Left colon (tissue), 2 donors: ENCODE measurements at regions not wholly inside any gene's neighbourhood (a gene's known extent, or its start where the extent isn't known, plus 50 kb on each side); places are given as distances from the start of the nearest gene placed in this dataset.

ENCODE experiments used
- ATAC-seq: fragments of 200-7000 bp; cut with Tn5 transposase; one replicate; pipeline ENCODE4 v1.9.1; 2020; ENCODE audit warnings: mild to moderate bottlenecking, moderate library complexity
- DNase-seq, 2 donors: peaks; one replicate each; pipeline ENCODE4 v3.0.0-alpha.2; 2020
- intact Hi-C, 2 donors: fragments of 100-400 bp; cut with DNase I in 1 of 2; cut with micrococcal nuclease in 1 of 2; formaldehyde crosslinking; loops; one replicate each; pipeline versions ENCODE4 v1.11.2 to v1.14.0; 2022; cut with DNase I, micrococcal nuclease
- donor health status: DM: no; HTN: no; CAD: no.
- donor health status: DM: yes; HTN: yes; CAD: no.

DNA sequence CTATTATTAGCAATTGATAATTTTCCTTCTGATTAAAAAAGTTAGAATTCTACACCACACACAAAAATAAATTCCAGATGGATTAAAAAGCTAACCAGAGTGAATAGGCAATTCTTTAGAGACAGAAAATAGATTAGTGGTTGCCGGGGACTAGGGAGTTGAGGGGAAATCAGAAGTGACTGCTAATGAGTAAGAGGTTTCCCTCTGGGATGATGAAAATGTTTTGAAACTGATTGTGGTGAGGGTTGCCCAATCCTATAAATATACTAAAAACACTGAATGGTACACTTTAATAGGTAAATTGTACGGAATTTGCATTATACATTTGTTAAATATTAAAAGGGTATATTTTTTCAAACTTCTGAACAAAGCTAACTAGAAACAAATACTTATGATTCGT lies 214.9 kb downstream of the GPAM start:
- ATAC-seq, result no peak
- intact Hi-C loops, result no loop called here
- DNase-seq, result no peak

DNA sequence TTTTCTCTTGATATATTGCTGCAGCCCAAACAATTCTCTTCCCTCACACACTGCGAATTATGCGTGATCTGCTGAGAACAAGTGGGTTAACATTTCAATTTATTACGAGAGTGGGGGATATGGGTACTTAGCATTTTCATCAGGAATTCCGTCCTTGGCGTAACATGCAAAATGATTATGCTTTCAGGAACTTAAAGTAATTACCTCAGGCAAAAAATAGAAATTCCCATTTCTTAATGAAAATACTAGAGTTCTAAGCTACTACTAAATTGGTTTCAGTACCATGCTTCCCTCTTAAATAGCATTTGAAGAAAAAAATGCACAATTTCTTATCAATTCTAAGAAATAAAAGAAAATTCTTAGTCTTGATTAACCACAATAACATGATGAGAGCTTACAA lies 213.5 kb downstream of the GPAM start:
- ATAC-seq, result no peak
- intact Hi-C loops, result no loop called here
- DNase-seq, result no peak

DNA sequence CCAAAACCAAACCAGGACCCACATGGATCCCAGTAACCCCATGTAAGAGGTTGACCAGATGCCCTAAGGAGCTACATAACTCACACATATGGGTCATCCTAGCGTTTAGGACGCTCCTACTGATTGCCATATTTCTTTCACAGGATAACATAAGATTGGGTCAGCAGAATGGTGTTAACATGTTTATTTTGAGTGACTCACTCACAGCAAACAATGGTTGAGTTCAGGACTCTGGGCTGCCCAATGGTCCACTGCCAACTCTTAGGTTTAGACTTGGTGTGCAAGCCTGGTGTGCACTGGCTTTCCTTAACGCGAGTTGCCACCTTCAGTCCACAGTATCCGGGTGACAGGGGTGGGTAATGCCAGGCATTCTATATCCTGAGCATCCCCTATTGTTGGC lies 211.5 kb downstream of the GPAM start:
- ATAC-seq, result no peak
- intact Hi-C loops, result no loop called here
- no peak for DNase-seq

DNA sequence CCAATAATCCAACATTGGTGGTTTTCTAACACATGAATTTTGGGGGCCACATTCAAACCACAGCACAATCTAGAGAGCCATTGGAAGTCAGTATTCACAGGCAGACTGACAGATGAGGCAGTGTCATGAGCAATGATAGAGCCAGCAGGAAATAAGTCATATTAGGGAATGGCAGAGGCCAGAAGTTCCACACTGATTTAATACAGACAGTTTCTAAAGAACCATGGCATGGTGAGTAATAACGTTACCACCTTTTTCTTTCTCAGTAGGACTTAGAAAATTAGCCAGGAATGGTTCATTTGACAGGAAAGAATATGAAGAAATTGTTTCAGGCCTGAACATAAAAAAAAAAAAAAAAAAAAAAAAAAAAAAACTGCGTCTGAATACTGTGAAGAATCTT lies 210.3 kb downstream of the GPAM start:
- DNase-seq, result no peak

GRCh38 chr10:111973826-111974225 lies 209.7 kb downstream of the GPAM start:
- no peak for ATAC-seq
- intact Hi-C loops, result no loop called here
- no peak for DNase-seq

More for the DNA sequence above, 210.3 kb downstream of the GPAM start:
- intact Hi-C loops, result no loop called here
- ATAC-seq, result no peak

GRCh38 chr10:111974325-111974724 lies 209.2 kb downstream of the GPAM start:
- intact Hi-C loops, result no loop called here
- DNase-seq, result no peak
- peak; percentile 64 for ATAC-seq

- no peak for DNase-seq
- intact Hi-C loops, result no loop called here
- ATAC-seq, result no peak
Measured at GRCh38 chr10:111976557-111976956, 207.0 kb downstream of the GPAM start.

GRCh38 chr10:111984057-111984456 lies 199.5 kb downstream of the GPAM start:
- no peak for DNase-seq

GRCh38 chr10:111986079-111986478 lies 197.5 kb downstream of the GPAM start:
- no peak for DNase-seq
- ATAC-seq, result no peak
- intact Hi-C loops, result no loop called here

More at GRCh38 chr10:111984057-111984456, 199.5 kb downstream of the GPAM start:
- intact Hi-C loops, result no loop called here
- no peak for ATAC-seq

DNA sequence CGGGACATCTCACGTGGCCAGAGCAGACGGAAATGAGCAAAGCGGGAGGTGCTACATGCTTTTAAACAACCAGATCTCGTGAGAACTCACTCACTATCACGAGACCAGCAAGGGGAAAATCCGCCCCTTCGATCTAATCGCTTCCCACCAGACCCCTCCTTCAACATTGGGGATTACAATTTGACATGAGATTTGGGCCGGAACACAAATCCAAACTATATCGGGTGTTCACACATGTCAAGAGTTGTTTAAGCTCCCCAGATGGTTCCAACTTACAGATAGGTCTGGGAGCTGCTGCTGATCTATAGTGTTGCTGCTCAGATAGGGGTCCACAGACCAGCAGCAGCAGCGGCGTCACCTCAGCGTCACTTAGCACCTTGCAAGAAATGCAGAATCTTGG lies 194.9 kb downstream of the GPAM start:
- no peak for ATAC-seq
- DNase-seq, result no peak
- intact Hi-C loops, result no loop called here

GRCh38 chr10:111989136-111989911 lies 194.2 kb downstream of the GPAM start:
- DNase-seq (no peak), ATAC-seq (no peak)
- intact Hi-C loops, result no loop called here

DNA sequence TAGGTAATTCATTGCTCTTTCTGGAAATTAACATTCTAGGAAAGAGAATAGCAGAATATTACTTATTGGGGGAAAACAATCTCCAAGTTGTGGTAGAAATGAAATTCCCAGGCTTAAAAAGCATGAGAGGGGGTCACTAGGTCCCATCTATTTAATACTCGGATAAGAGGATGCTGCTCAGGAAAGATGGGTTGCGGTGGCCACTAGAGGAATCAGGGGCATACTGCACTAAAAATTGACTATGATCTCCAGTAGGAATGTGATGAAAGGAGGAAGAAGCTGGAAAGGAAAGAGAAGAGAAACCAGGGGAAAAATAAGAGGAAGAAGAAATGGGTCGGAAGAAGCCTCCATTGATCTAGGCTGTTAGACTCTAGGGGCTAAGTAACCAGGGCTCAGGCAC lies 192.8 kb downstream of the GPAM start:
- intact Hi-C loops, result no loop called here
- no peak for ATAC-seq

DNA sequence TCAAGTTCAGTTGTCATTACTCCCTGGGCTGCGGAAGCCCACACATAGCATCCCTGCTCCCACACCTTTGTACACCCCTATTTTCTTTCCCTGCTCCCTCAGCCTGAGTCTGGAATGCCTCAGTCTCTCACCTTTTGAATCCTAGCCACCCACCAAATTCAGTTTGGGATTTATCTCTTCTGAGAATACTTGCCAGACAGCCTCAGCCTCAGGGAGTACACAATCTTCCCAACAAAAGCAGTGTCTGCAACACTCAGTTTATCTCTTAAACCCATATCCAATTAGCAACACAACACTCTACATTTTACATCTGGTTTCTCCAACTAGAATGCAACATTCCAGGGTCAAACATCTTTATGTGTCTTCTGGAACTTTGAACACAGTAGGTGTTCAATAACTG lies 190.2 kb downstream of the GPAM start:
- intact Hi-C loops, result no loop called here
- no peak for DNase-seq
- no peak for ATAC-seq

More for the DNA sequence above, 192.8 kb downstream of the GPAM start:
- DNase-seq, result no peak

GRCh38 chr10:111993872-111994426 lies 189.6 kb downstream of the GPAM start:
- ATAC-seq (no peak), DNase-seq (no peak)
- intact Hi-C loops, result no loop called here

- no peak for ATAC-seq
- intact Hi-C loops, result no loop called here
Measured at GRCh38 chr10:111996103-111996502, 187.5 kb downstream of the GPAM start.

DNA sequence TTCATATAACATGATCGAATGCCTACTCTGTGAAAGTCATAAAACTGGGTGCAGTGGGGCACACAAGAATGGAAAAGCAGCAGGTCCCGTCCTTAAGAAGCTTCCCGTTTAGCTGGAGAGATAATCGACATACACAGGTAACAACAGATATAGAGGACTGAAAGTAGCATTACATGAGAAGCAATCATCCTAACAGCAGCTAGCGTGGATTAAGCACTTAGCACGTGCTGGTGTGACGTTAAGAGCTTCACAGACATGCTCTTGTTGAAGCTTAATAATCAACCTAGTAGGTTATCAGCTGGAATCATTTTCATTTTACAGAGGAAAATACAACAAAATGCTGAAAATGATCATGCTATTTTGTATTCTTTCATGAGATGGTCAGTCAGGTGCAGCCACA lies 184.8 kb downstream of the GPAM start:
- intact Hi-C loops, result no loop called here
- DNase-seq, result no peak
- no peak for ATAC-seq

More at GRCh38 chr10:111996103-111996502, 187.5 kb downstream of the GPAM start:
- no peak for DNase-seq

GRCh38 chr10:111999205-111999914 lies 184.2 kb downstream of the GPAM start:
- DNase-seq (no peak), ATAC-seq (no peak)
- intact Hi-C loops, result no loop called here

GRCh38 chr10:111999915-112000302 lies 183.7 kb downstream of the GPAM start:
- DNase-seq, result no peak
- ATAC-seq, result no peak
- intact Hi-C loops, result no loop called here

- ATAC-seq (no peak), DNase-seq (no peak)
- intact Hi-C loops, result no loop called here
Measured at GRCh38 chr10:112000466-112000865, 183.1 kb downstream of the GPAM start.

- no peak for DNase-seq
- intact Hi-C loops, result no loop called here
- ATAC-seq, result no peak
Measured at GRCh38 chr10:112002206-112002605, 181.4 kb downstream of the GPAM start.
